22Rv1 (cell line): ENCODE measurements at regions not wholly inside any gene's neighbourhood (a gene's known extent, or its start where the extent isn't known, plus 50 kb on each side); places are given as distances from the start of the nearest gene placed in this dataset.
A peak's percentile ranks its signal among the peaks of the same experiment; 100 is the strongest.

Source experiments
- ZFX ChIP-seq: fragments of 450-650 bp; IDR thresholded peaks from 2 replicates; pipeline ENCODE4 v1.6.1; 2017; ENCODE audit warnings: antibody characterized with exemption, borderline replicate concordance
- TF ChIP-seq, protein P1 (sequence below): fragments of 450-650 bp; IDR thresholded peaks from 2 replicates; pipeline ENCODE4 v1.5.1; 2017; ENCODE audit warnings: mild to moderate bottlenecking

DNA sequence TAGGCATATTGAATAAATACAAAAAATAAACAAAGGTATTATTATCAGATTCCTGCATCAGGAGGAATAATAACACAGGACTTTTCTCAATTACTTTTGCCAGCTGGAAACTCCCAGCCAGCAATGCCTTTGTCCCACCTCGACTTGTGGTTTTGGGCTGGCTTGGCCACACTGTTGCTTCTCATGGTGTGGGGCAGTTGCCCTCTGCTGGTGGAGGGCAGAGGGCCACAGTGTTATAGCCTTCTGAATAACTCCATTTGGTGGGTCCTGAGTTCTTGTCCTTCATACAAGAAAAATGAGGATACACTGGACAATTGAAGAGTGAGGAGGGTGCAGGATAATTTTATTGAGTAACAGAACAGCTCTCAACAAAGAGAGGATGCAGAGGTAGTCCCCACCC lies 1206.0 kb upstream of the ADGRL3 start:
- TF ChIP-seq, protein P1, sequence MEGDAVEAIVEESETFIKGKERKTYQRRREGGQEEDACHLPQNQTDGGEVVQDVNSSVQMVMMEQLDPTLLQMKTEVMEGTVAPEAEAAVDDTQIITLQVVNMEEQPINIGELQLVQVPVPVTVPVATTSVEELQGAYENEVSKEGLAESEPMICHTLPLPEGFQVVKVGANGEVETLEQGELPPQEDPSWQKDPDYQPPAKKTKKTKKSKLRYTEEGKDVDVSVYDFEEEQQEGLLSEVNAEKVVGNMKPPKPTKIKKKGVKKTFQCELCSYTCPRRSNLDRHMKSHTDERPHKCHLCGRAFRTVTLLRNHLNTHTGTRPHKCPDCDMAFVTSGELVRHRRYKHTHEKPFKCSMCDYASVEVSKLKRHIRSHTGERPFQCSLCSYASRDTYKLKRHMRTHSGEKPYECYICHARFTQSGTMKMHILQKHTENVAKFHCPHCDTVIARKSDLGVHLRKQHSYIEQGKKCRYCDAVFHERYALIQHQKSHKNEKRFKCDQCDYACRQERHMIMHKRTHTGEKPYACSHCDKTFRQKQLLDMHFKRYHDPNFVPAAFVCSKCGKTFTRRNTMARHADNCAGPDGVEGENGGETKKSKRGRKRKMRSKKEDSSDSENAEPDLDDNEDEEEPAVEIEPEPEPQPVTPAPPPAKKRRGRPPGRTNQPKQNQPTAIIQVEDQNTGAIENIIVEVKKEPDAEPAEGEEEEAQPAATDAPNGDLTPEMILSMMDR, result peak; percentile 30; the same call in 1 of the 2 replicates
- TF ChIP-seq ZFX, result no peak
